H1 (cell line): ENCODE measurements at regions not wholly inside any gene's neighbourhood (a gene's known extent, or its start where the extent isn't known, plus 50 kb on each side); places are given as distances from the start of the nearest gene placed in this dataset.

Experiments
- CTCF ChIA-PET: fragments of 300-600 bp; sonication (Branson Sonifier 250); formaldehyde crosslinking; loops from one replicate; lab custom pipeline; 2021; ENCODE audit not compliant: partially characterized antibody; lab: Charles Lee
- POLR2A ChIA-PET: fragments of 300-600 bp; sonication (Branson Sonifier 250); formaldehyde crosslinking; loops from one replicate; lab custom pipeline; 2021; ENCODE audit warnings: inconsistent platforms; ENCODE audit not compliant: partially characterized antibody; lab: Charles Lee
- DNase-seq, 2 experiments: peaks; one replicate each; pipeline versions ENCODE4 v3.0.0 to v3.0.0-alpha.2; 2010 to 2022; ENCODE audit warnings: low spot score in 2 of 2, low read depth in 1 of 2, mixed read lengths in 1 of 2
- FAIRE-seq: peaks from 2 replicates; lab custom pipeline; 2011; peaks lifted over from hg19 to GRCh38; lab: Jason Lieb, UNC
- H2AFZ ChIP-seq: 2 replicates; pipeline ENCODE4 v1.8.1; 2012; ENCODE audit warnings: low read length, inconsistent platforms
- H2AK5ac ChIP-seq: 2 replicates; pipeline ENCODE4 v1.6.1; 2013; ENCODE audit warnings: low read depth, low read length
- H2BK120ac ChIP-seq: replicated peaks from 2 replicates; pipeline ENCODE3; 2013; ENCODE audit warnings: low read depth, low read length, inconsistent platforms
- H2BK12ac ChIP-seq: 2 replicates; pipeline ENCODE4 v1.6.1; 2013; ENCODE audit warnings: low read depth, low read length
- H2BK15ac ChIP-seq: 2 replicates; pipeline ENCODE4 v1.6.1; 2013; ENCODE audit warnings: low read length
- H2BK20ac ChIP-seq: 2 replicates; pipeline ENCODE4 v1.6.1; 2013; ENCODE audit warnings: low read length
- H2BK5ac ChIP-seq: 2 replicates; pipeline ENCODE4 v1.6.1; 2013; ENCODE audit warnings: low read depth, low read length
- H3K14ac ChIP-seq: 2 replicates; pipeline ENCODE4 v1.6.1; 2013; ENCODE audit warnings: inconsistent platforms; ENCODE audit not compliant: insufficient read length
- H3K18ac ChIP-seq: 2 replicates; pipeline ENCODE4 v1.6.1; 2013; ENCODE audit warnings: low read length; ENCODE audit errors: extremely low read depth
- H3K23ac ChIP-seq: 2 replicates; pipeline ENCODE4 v1.6.1; 2013; ENCODE audit warnings: inconsistent platforms; ENCODE audit not compliant: insufficient read length
- H3K23me2 ChIP-seq: 2 replicates; pipeline ENCODE4 v1.6.1; 2013; ENCODE audit warnings: low read depth, low read length
- H3K27ac ChIP-seq: 2 replicates; pipeline ENCODE4 v1.6.1; 2011; ENCODE audit warnings: low read depth, low read length, inconsistent platforms
- H3K27me3 ChIP-seq, 4 experiments: replicated peaks in 1 of 4; 1 replicate in 1 of 4; 2 replicates in 3 of 4; pipeline versions ENCODE4 v1.6.1 to v1.8.1; 2011 to 2013; ENCODE audit warnings: low read length in 3 of 4, mild to moderate bottlenecking in 3 of 4, inconsistent platforms in 2 of 4, mixed read lengths in 2 of 4, moderate library complexity in 1 of 4; ENCODE audit not compliant: control insufficient read depth in 3 of 4, insufficient read depth in 3 of 4; ENCODE audit errors: extremely low read depth in 1 of 4
- H3K36me3 ChIP-seq, 4 experiments: 2 replicates each; pipeline versions ENCODE4 v1.6.1 to v1.8.1; 2011 to 2013; ENCODE audit warnings: mild to moderate bottlenecking in 4 of 4, low read length in 3 of 4, moderate library complexity in 2 of 4, control low read depth in 1 of 4, inconsistent platforms in 1 of 4; ENCODE audit not compliant: insufficient read depth in 4 of 4, control insufficient read depth in 2 of 4
- H3K4ac ChIP-seq: replicated peaks from 2 replicates; pipeline ENCODE3; 2013; ENCODE audit warnings: low read length, low read depth, mixed read lengths, inconsistent platforms; ENCODE audit not compliant: insufficient read length
- H3K4me1 ChIP-seq, 4 experiments: replicated peaks in 1 of 4; 1 replicate in 1 of 4; 2 replicates in 3 of 4; pipeline versions ENCODE4 v1.6.1 to v1.8.1; 2011 to 2013; ENCODE audit warnings: low read length in 3 of 4, inconsistent platforms in 2 of 4, mixed read lengths in 1 of 4; ENCODE audit not compliant: insufficient read depth in 4 of 4, control insufficient read depth in 3 of 4
- H3K4me2 ChIP-seq, 2 experiments: 2 replicates each; pipeline versions ENCODE4 v1.6.1 to v1.8.1; 2011 to 2013; ENCODE audit warnings: low read depth in 2 of 2, low read length in 2 of 2, control low read depth in 1 of 2, inconsistent platforms in 1 of 2, mild to moderate bottlenecking in 1 of 2; ENCODE audit not compliant: insufficient read depth in 1 of 2
- H3K4me3 ChIP-seq, 4 experiments: fragments of 200-600, 300-600 bp in 1 of 4; sonication (generic), shearing (Covaris generic), sonication (Bioruptor Twin) in 1 of 4; 2 replicates each; pipeline versions ENCODE4 v1.5.1 to v1.8.1; 2011 to 2016; ENCODE audit warnings: low read length in 4 of 4, low read depth in 3 of 4, control low read depth in 2 of 4, inconsistent platforms in 2 of 4, mild to moderate bottlenecking in 2 of 4, mixed read lengths in 1 of 4, moderate library complexity in 1 of 4; ENCODE audit not compliant: insufficient read depth in 2 of 4; ENCODE audit errors: extremely low read depth in 1 of 4
- H3K56ac ChIP-seq: replicated peaks from 2 replicates; pipeline ENCODE3; 2013; ENCODE audit warnings: low read depth, mild to moderate bottlenecking, mixed read lengths, low read length, inconsistent platforms; ENCODE audit not compliant: insufficient read length
- H3K79me1 ChIP-seq: 2 replicates; pipeline ENCODE4 v1.6.1; 2013; ENCODE audit warnings: low read depth, low read length, control low read depth
- H3K79me2 ChIP-seq, 2 experiments: 2 replicates each; pipeline versions ENCODE4 v1.6.1 to v1.8.1; 2012 to 2013; ENCODE audit warnings: low read length in 2 of 2, mild to moderate bottlenecking in 2 of 2, inconsistent platforms in 1 of 2; ENCODE audit not compliant: insufficient read depth in 2 of 2, control insufficient read depth in 1 of 2
- H3K9ac ChIP-seq, 4 experiments: replicated peaks in 1 of 4; 1 replicate in 1 of 4; 2 replicates in 3 of 4; pipeline versions ENCODE4 v1.6.1 to v1.8.1; 2011 to 2013; ENCODE audit warnings: low read depth in 3 of 4, low read length in 3 of 4, control low read depth in 2 of 4, mild to moderate bottlenecking in 2 of 4, moderate library complexity in 2 of 4, inconsistent platforms in 1 of 4; ENCODE audit errors: extremely low read depth in 1 of 4
- H3K9me3 ChIP-seq, 2 experiments: 2 replicates each; pipeline versions ENCODE4 v1.6.1 to v1.8.1; 2012 to 2013; ENCODE audit warnings: mild to moderate bottlenecking in 2 of 2, moderate library complexity in 2 of 2, control low read depth in 1 of 2, inconsistent platforms in 1 of 2, low read depth in 1 of 2, low read length in 1 of 2, mixed read lengths in 1 of 2; ENCODE audit not compliant: insufficient read depth in 2 of 2
- H4K20me1 ChIP-seq, 2 experiments: replicated peaks in 1 of 2; 2 replicates each; pipeline versions ENCODE3 to v1.8.1; 2011 to 2013; ENCODE audit warnings: inconsistent platforms in 2 of 2, low read length in 2 of 2, mild to moderate bottlenecking in 1 of 2; ENCODE audit not compliant: insufficient read depth in 2 of 2, control insufficient read depth in 1 of 2
- H4K5ac ChIP-seq: 2 replicates; pipeline ENCODE4 v1.6.1; 2013; ENCODE audit warnings: low read length, low read depth, mixed read lengths, inconsistent platforms; ENCODE audit not compliant: insufficient read length
- H4K8ac ChIP-seq: 2 replicates; pipeline ENCODE4 v1.8.0; 2013; ENCODE audit warnings: mild to moderate bottlenecking, moderate library complexity, low read length, inconsistent platforms; ENCODE audit not compliant: insufficient read depth; ENCODE audit errors: extremely low read depth
- H4K91ac ChIP-seq: replicated peaks from 2 replicates; pipeline ENCODE3; 2013; ENCODE audit warnings: low read length, mixed read lengths, inconsistent platforms; ENCODE audit not compliant: insufficient read length
- CEBPB ChIP-seq: IDR thresholded peaks from 2 replicates; pipeline ENCODE4 v1.6.1; 2012; ENCODE audit warnings: low read depth, low read length
- GTF2F1 ChIP-seq: IDR thresholded peaks from 2 replicates; pipeline ENCODE4 v1.6.1; 2012; ENCODE audit warnings: low read depth, low read length, improper control_type of control experiment, borderline replicate concordance
- WGBS, 2 experiments: shearing (Covaris generic) in 1 of 2; methylation state at CpG; one replicate each; pipeline versions ENCODE4 v1.1.6 to v1.1.7; 2013 to 2015; ENCODE audit warnings: low lambda C conversion rate in 2 of 2, mixed read lengths in 2 of 2, inconsistent platforms in 1 of 2, low coverage in 1 of 2, missing lambda C conversion rate in 1 of 2; ENCODE audit not compliant: insufficient replicate concordance in 2 of 2, insufficient coverage in 1 of 2, insufficient read length in 1 of 2; ENCODE audit errors: extremely low coverage in 1 of 2, missing lambda C conversion rate in 1 of 2; 5-methylcytosine and 5-hydroxymethylcytosine counted together

- ChIA-PET POLR2A (no interaction called here), CTCF (no interaction called here)
- Histone ChIP-seq H4K20me1 (no peaks in the 10 kb centered on the region), H3K27ac (no peak overlapping the region), H2AK5ac (no peak overlapping the region), H2BK15ac (no peak overlapping the region), H3K23me2 (no peaks in the 10 kb centered on the region), H4K5ac (no peak overlapping the region), H2AFZ (no peak overlapping the region), H2BK120ac (no peak overlapping the region), H2BK12ac (no peak overlapping the region), H3K4me1 (peaks cover 0 to 3% (median 0%) of the 10 kb centered on the region in 4 experiments; a peak in 1 of 7 replicates), H3K18ac (no peak overlapping the region), H3K79me1 (no peaks in the 10 kb centered on the region), H3K36me3 (no peaks in the 10 kb centered on the region), H3K79me2 (no peaks in the 10 kb centered on the region), H3K27me3 (no peaks in the 10 kb centered on the region), H3K9me3 (no peaks in the 10 kb centered on the region; a peak in 1 of 4 replicates), H2BK5ac (no peak overlapping the region), H3K4me2 (no peak overlapping the region), H4K91ac (no peak overlapping the region), H3K4ac (no peak overlapping the region), H3K56ac (no peak overlapping the region), H3K4me3 (no peak overlapping the region), H2BK20ac (no peak overlapping the region), H3K23ac (no peak overlapping the region), H3K14ac (no peak overlapping the region), H3K9ac (no peak overlapping the region), H4K8ac (no peak overlapping the region)
- DNase-seq, result no peak
- no peak for TF ChIP-seq GTF2F1
- TF ChIP-seq CEBPB, result 0 out of 2 replicates have a peak, but pooled peaks have one; percentile 62
- FAIRE-seq, result no peak
- WGBS, 2 experiments, result 97% methylated on average over 2 of the region's 2 CpGs; no CpG with 5 or more reads in 1 of the 2 experiments
Measured at GRCh38 chr11:28924004-28924403, 815.8 kb downstream of the METTL15 start.
